Uterus (tissue), 3 donors: ENCODE measurements at regions not wholly inside any gene's neighbourhood (a gene's known extent, or its start where the extent isn't known, plus 50 kb on each side); places are given as distances from the start of the nearest gene placed in this dataset.

Source experiments
- DNase-seq, 2 donors: peaks; one replicate each; pipeline ENCODE4 v3.0.0-alpha.2; 2019 to 2020
- H3K27ac ChIP-seq, 2 donors: fragments of 200-600 bp; sonication (generic); 1 replicate in 1 of 2; 2 replicates in 1 of 2; pipeline ENCODE4 v1.5.1; 2016 to 2018
- H3K27me3 ChIP-seq, 2 donors: fragments of 200-600 bp; sonication (generic); one replicate each; pipeline ENCODE4 v1.5.1; 2018 to 2019; ENCODE audit warnings: control low read depth in 1 of 2
- H3K36me3 ChIP-seq, 2 donors: fragments of 200-600 bp; sonication (generic); one replicate each; pipeline ENCODE4 v1.5.1; 2019; ENCODE audit warnings: control low read depth in 1 of 2
- H3K4me1 ChIP-seq, 2 donors: fragments of 200-600 bp; sonication (generic); one replicate each; pipeline ENCODE4 v1.5.1; 2018 to 2019; ENCODE audit warnings: control low read depth in 1 of 2
- H3K4me3 ChIP-seq, 2 donors: fragments of 200-600 bp; sonication (generic); 1 replicate in 1 of 2; 2 replicates in 1 of 2; pipeline ENCODE4 v1.5.1; 2018 to 2019; ENCODE audit warnings: mild to moderate bottlenecking in 1 of 2
- H3K9me3 ChIP-seq, 2 donors: fragments of 200-600 bp; sonication (generic); one replicate each; pipeline ENCODE4 v1.5.1; 2019; ENCODE audit warnings: control low read depth in 1 of 2
- POLR2A ChIP-seq, 2 donors: fragments of 450-650 bp; IDR thresholded peaks; one replicate each; pipeline ENCODE4 v1.6.1; 2016; ENCODE audit warnings: antibody characterized with exemption in 2 of 2, mild to moderate bottlenecking in 1 of 2, moderate library complexity in 1 of 2
- intact Hi-C: fragments of 100-400 bp; cut with DNase I; formaldehyde crosslinking; loops from one replicate; pipeline ENCODE4 v1.15.1; 2023; ENCODE audit warnings: low total_unique reads
- TF ChIP-seq, protein P1 (sequence below), 4 experiments: fragments of 200-600 bp in 2 of 4; fragments of 450-650 bp in 2 of 4; sonication (generic) in 2 of 4; IDR thresholded peaks; one replicate each; pipeline ENCODE4 v1.5.1; 2016 to 2019; ENCODE audit warnings: antibody characterized with exemption in 4 of 4, mild to moderate bottlenecking in 2 of 4, moderate library complexity in 1 of 4
- donor health status: DM: yes; HTN: yes; CAD: no.

DNA sequence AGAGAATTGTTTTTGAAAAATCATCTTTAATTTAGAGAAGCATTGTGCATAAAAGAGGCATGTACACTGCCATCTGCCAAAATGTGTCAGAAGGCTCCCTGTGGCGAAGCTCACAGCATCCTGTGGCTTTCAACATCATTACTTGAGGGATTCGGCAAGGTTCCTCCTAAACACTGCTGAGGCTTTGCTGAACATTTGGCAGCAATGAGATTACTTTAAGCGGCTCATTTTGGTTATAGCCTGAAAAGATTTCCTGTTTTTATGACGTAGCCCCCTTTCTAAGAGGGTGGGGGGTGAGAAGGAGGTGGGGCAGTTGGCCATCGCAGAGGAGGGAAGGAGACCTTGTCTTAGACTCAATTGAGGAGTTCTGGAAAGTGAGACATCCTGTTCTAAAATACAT is 469.4 kb downstream of the RASEF start:
- no peaks in the 10 kb centered on the region for H3K9me3 ChIP-seq
- no peaks in the 10 kb centered on the region for H3K36me3 ChIP-seq
- intact Hi-C loops = no loop called here
- H3K4me3 ChIP-seq = no peak overlapping the region
- no peaks in the 10 kb centered on the region for H3K27me3 ChIP-seq
- H3K27ac ChIP-seq = no peak overlapping the region
- H3K4me1 ChIP-seq = no peaks in the 10 kb centered on the region
- no peak for DNase-seq
- no peak for TF ChIP-seq POLR2A (IDR thresholded peaks at IDR 0.05)
- TF ChIP-seq, protein P1, sequence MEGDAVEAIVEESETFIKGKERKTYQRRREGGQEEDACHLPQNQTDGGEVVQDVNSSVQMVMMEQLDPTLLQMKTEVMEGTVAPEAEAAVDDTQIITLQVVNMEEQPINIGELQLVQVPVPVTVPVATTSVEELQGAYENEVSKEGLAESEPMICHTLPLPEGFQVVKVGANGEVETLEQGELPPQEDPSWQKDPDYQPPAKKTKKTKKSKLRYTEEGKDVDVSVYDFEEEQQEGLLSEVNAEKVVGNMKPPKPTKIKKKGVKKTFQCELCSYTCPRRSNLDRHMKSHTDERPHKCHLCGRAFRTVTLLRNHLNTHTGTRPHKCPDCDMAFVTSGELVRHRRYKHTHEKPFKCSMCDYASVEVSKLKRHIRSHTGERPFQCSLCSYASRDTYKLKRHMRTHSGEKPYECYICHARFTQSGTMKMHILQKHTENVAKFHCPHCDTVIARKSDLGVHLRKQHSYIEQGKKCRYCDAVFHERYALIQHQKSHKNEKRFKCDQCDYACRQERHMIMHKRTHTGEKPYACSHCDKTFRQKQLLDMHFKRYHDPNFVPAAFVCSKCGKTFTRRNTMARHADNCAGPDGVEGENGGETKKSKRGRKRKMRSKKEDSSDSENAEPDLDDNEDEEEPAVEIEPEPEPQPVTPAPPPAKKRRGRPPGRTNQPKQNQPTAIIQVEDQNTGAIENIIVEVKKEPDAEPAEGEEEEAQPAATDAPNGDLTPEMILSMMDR (IDR thresholded peaks at IDR 0.05) = no peak

DNA sequence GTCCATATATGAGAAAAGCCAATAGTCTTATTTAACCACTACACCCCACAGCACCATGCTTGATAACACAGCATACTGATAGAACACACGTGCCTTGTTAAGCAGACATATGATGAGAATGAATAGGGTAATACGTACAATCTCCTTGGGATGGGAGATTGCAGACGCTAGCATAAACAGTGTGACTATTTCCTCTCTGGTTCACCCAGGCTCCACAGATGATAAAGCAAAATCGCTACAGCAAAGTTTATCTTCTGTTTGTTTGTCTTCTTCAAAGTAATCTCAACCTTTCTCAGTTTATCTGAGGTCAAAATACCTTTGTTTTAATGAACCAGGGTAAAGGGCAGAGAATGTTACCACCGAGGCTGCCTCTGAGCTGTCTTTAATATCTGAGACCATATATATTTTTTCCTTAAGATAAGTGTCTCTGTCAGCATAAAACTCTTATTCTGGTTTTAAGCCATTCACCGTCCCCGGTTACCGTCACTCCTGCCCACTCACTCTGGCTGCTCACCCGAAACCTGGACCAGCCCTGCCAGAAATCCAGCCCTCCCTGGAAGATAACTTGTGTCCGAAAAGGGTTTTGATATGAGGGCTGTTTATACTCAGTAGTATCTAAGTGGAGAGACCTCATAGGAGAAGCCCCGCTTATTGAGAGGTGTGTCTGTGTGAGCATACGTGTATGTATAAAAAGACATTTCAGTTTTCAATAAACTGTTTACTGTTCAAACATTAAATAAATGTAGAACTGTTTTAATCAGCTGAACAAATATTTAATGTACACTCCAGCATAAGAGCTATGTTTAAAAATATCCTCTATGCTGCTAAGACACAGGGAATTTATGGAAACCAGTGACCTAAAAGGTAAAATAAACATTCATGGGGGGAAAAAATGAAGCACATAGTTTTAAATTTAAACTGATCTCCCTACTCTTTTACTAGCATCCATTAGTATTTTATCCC is 465.4 kb downstream of the RASEF start:
- Histone ChIP-seq H3K4me3 (no peak overlapping the region), H3K36me3 (no peaks in the 10 kb centered on the region), H3K27me3 (no peaks in the 10 kb centered on the region), H3K4me1 (no peaks in the 10 kb centered on the region), H3K27ac (no peak overlapping the region), H3K9me3 (no peaks in the 10 kb centered on the region)
- TF ChIP-seq POLR2A (IDR thresholded peaks at IDR 0.05) = no peak
- peak in 1 of 2 donors; percentile 18 for DNase-seq
- intact Hi-C loops = no loop called here

DNA sequence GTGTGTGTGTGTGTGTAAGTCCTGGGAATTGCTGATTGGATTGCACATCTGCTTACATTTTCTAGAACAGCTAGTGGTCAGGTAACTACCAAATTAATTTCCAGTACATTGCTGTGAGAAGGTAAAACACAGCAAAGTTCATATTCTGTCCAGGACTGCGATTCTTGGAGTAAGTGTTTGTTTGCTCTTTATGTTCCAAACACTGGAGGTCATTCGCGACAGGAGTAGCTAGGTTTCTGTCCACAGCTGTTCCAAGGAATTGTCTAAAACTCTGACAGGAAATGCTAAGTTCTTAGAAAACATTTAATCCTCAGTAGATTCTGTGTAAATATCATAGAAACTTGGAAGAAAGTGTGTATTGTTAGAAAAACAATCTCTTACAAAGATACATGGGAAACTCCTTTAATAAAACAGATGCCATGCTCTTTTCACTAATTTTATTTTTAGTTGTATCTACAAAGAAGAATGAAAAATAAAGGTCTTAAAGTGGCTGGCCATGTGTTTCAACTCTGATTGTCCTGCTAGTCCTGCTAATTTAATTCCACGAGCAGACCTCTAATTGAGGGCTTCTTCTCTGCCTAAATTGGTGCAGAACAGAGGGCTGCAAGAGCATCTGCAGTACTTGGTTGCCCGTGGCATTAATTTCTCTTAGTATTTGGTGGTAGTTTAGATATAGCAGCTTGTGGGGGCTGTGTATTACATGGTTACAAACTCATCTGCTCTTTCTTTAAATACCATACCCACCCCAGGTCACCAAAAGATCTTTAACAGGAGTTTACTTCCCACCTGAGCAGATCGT is 464.5 kb downstream of the RASEF start:
- H3K27ac ChIP-seq = no peak overlapping the region
- TF ChIP-seq POLR2A (IDR thresholded peaks at IDR 0.05) = no peak
- TF ChIP-seq, protein P1 (IDR thresholded peaks at IDR 0.05) = no peak
- intact Hi-C loops = no loop called here

DNA sequence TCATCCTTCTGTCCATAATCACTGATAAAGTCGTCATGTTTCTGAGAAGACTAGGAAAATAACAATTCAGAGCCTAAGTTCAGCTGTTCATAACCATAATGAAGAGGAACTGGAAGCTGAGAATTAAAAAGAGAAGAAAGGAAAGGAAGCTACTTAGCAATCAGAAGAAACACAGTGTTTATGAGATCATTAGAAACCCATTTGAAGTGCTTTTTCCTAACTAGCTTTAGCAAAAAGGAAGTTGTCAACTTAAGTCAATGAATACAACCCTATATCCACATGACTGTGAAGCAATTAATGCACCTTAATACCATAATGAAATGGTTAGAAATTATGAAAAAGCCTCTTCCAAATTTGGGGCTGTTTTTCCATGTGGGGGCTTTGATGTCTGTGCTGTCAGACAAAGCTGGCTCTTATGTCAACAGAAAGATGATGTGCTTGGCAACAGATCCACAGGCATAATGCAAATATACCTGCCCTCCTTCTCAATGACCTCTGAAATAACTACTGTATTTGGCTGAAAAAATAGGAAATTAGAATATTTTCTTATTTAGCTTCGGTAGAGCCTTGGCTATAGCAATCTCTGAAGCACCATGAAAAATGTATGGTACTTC is 463.5 kb downstream of the RASEF start:
- no peak for DNase-seq
- no peak overlapping the region for H3K27ac ChIP-seq
- TF ChIP-seq POLR2A (IDR thresholded peaks at IDR 0.05) = no peak
- TF ChIP-seq, protein P1 (IDR thresholded peaks at IDR 0.05) = no peak
- H3K36me3 ChIP-seq = no peaks in the 10 kb centered on the region
- H3K4me1 ChIP-seq = no peaks in the 10 kb centered on the region
- intact Hi-C loops = no loop called here
- H3K9me3 ChIP-seq = no peaks in the 10 kb centered on the region
- H3K4me3 ChIP-seq = no peak overlapping the region
- H3K27me3 ChIP-seq = no peaks in the 10 kb centered on the region

More for the DNA sequence above, 464.5 kb downstream of the RASEF start:
- H3K36me3 ChIP-seq = no peaks in the 10 kb centered on the region
- H3K9me3 ChIP-seq = no peaks in the 10 kb centered on the region
- no peaks in the 10 kb centered on the region for H3K27me3 ChIP-seq
- no peaks in the 10 kb centered on the region for H3K4me1 ChIP-seq
- H3K4me3 ChIP-seq = no peak overlapping the region
- DNase-seq = no peak

DNA sequence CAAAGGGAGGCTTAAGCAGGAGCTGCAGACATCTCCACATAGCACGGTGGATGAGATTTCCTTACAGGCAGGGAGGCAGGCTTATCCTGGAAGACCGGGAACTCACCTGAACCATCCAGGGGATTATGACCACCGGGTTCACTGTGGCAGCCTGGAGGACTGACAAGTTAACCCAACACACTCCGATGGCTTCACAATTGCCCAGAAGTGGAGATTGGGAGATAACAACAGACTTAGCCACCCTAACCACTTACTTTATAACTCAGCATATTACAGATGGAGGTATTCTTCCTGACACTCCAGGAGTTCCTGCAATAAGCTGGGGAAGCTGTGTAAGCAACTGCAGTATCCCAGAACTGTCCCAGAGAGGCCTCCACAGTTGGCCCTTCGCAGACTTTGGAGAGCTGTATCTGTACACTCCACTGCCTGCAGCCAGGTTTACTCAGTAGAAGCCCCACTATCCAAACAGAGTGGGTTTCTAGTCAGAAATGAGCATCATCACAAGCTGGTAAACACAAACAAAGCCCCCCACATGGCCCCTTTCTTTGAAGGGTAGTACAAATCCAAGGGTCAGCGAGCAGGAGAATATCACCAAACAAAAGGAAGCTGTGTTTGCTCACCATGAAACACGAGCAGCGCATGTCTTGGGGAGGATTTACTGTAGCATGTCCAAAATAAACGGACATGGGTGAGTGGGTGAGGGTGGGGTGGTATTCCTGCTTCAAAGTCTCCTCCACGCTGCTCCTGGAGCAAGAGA is 462.2 kb downstream of the RASEF start:
- TF ChIP-seq, protein P1 (IDR thresholded peaks at IDR 0.05) = no peak
- no peak for TF ChIP-seq POLR2A (IDR thresholded peaks at IDR 0.05)

More for the DNA sequence above, 462.2 kb downstream of the RASEF start:
- H3K9me3 ChIP-seq = no peaks in the 10 kb centered on the region
- DNase-seq = peak in 1 of 2 donors; percentile 17
- intact Hi-C loops = no loop called here
- no peak overlapping the region for H3K4me3 ChIP-seq
- no peaks in the 10 kb centered on the region for H3K27me3 ChIP-seq
- peaks cover 0 to 4% of the 10 kb centered on the region in 2 donors for H3K4me1 ChIP-seq
- no peaks in the 10 kb centered on the region for H3K36me3 ChIP-seq
- H3K27ac ChIP-seq = peak overlapping the region; percentile 45 to 47
